Thoracic aorta (tissue), 2 donors: ENCODE measurements at regions not wholly inside any gene's neighbourhood (a gene's known extent, or its start where the extent isn't known, plus 50 kb on each side); places are given as distances from the start of the nearest gene placed in this dataset.

Experiments
- ATAC-seq: fragments of 150-250 bp; one replicate; pipeline ENCODE4 v1.8.0; 2017; ENCODE audit warnings: low read depth; ENCODE audit not compliant: insufficient number of reproducible peaks, low FRiP score
- DNase-seq: peaks from one replicate; pipeline ENCODE4 v3.0.0-alpha.2; 2020; ENCODE audit warnings: low spot score
- H3K27ac ChIP-seq, 2 donors: fragments of 200-600 bp; sonication (generic); 1 replicate in 1 of 2; 2 replicates in 1 of 2; pipeline ENCODE4 v1.5.1; 2016; ENCODE audit warnings: mild to moderate bottlenecking in 2 of 2, moderate library complexity in 2 of 2
- H3K27me3 ChIP-seq: fragments of 200-600 bp; sonication (generic); replicated peaks from 2 replicates; pipeline ENCODE4 v1.6.0; 2016; ENCODE audit warnings: mild to moderate bottlenecking; ENCODE audit not compliant: insufficient read depth
- H3K36me3 ChIP-seq: fragments of 200-600 bp; sonication (generic); one replicate; pipeline ENCODE4 v1.5.1; 2016
- H3K4me1 ChIP-seq, 2 donors: fragments of 200-600 bp; sonication (generic); 1 replicate in 1 of 2; 2 replicates in 1 of 2; pipeline versions ENCODE4 v1.5.1 to v1.6.0; 2016; ENCODE audit warnings: low read depth in 2 of 2, mild to moderate bottlenecking in 1 of 2; ENCODE audit not compliant: control insufficient read depth in 1 of 2
- H3K4me3 ChIP-seq: fragments of 200-600 bp; sonication (generic); 2 replicates; pipeline ENCODE4 v1.5.1; 2016; ENCODE audit warnings: mild to moderate bottlenecking
- H3K9me3 ChIP-seq: fragments of 200-600 bp; sonication (generic); 2 replicates; pipeline ENCODE4 v1.5.1; 2016
- CTCF ChIP-seq: fragments of 200-600 bp; sonication (generic); IDR thresholded peaks from one replicate; pipeline ENCODE4 v1.5.1; 2019; ENCODE audit warnings: antibody characterized with exemption

- H3K4me3 ChIP-seq: no peak overlapping the region
- no peak overlapping the region for H3K27ac ChIP-seq
- H3K9me3 ChIP-seq: no peaks in the 10 kb centered on the region
- no peaks in the 10 kb centered on the region for H3K36me3 ChIP-seq
- H3K27me3 ChIP-seq: no peaks in the 10 kb centered on the region
- DNase-seq (no peak), ATAC-seq (no peak)
- TF ChIP-seq CTCF: no peak
- H3K4me1 ChIP-seq: peaks cover 0 to 9% of the 10 kb centered on the region in 2 donors
Measured at GRCh38 chr7:46007194-46007593, 86.1 kb upstream of the IGFBP3 start.

GRCh38 chr7:46006723-46007122 lies 85.7 kb upstream of the IGFBP3 start:
- Histone ChIP-seq H3K36me3 (no peaks in the 10 kb centered on the region), H3K27ac (no peak overlapping the region)
- ATAC-seq: no peak

GRCh38 chr7:46006212-46006611 lies 85.1 kb upstream of the IGFBP3 start:
- ATAC-seq (no peak), DNase-seq (no peak)
- Histone ChIP-seq H3K9me3 (no peaks in the 10 kb centered on the region), H3K36me3 (no peaks in the 10 kb centered on the region), H3K27ac (no peak overlapping the region), H3K4me1 (peaks cover 0 to 9% of the 10 kb centered on the region in 2 donors), H3K27me3 (no peaks in the 10 kb centered on the region), H3K4me3 (no peak overlapping the region)
- TF ChIP-seq CTCF: no peak

More at GRCh38 chr7:46006723-46007122, 85.7 kb upstream of the IGFBP3 start:
- Histone ChIP-seq H3K4me3 (no peak overlapping the region), H3K4me1 (peaks cover 0 to 9% of the 10 kb centered on the region in 2 donors), H3K27me3 (no peaks in the 10 kb centered on the region), H3K9me3 (no peaks in the 10 kb centered on the region)
- no peak for TF ChIP-seq CTCF
- DNase-seq: no peak

- no peaks in the 10 kb centered on the region for H3K27me3 ChIP-seq
- TF ChIP-seq CTCF: no peak
- no peak overlapping the region for H3K27ac ChIP-seq
- no peaks in the 10 kb centered on the region for H3K9me3 ChIP-seq
- H3K4me3 ChIP-seq: no peak overlapping the region
- no peak for ATAC-seq
- DNase-seq: no peak
- no peaks in the 10 kb centered on the region for H3K36me3 ChIP-seq
- H3K4me1 ChIP-seq: peaks cover 0 to 9% of the 10 kb centered on the region in 2 donors
Measured at GRCh38 chr7:46004965-46005364, 83.9 kb upstream of the IGFBP3 start.

GRCh38 chr7:46003896-46004875 lies 83.1 kb upstream of the IGFBP3 start:
- H3K36me3 ChIP-seq: no peaks in the 10 kb centered on the region
- TF ChIP-seq CTCF: no peak
- no peaks in the 10 kb centered on the region for H3K27me3 ChIP-seq
- no peak overlapping the region for H3K4me3 ChIP-seq
- ATAC-seq: no peak
- no peaks in the 10 kb centered on the region for H3K9me3 ChIP-seq
- peaks cover 0 to 9% of the 10 kb centered on the region in 2 donors for H3K4me1 ChIP-seq
- DNase-seq: no peak
- no peak overlapping the region for H3K27ac ChIP-seq
